Keratinocyte (primary cell): ENCODE measurements at regions not wholly inside any gene's neighbourhood (a gene's known extent, or its start where the extent isn't known, plus 50 kb on each side); places are given as distances from the start of the nearest gene placed in this dataset.
A peak's percentile ranks its signal among the peaks of the same experiment; 100 is the strongest.

Experiments
- DNase-seq: peaks from one replicate; pipeline ENCODE4 v3.0.0-alpha.2; 2011; ENCODE audit warnings: low read depth, missing footprints, low spot score
- FAIRE-seq: peaks from 2 replicates; lab custom pipeline; 2011; peaks lifted over from hg19 to GRCh38; lab: Jason Lieb, UNC
- H2AFZ ChIP-seq: 2 replicates; pipeline ENCODE4 v1.6.0; 2012; ENCODE audit warnings: low read length, control low read depth, inconsistent platforms; ENCODE audit not compliant: control insufficient read depth
- H3K27ac ChIP-seq: 2 replicates; pipeline ENCODE4 v1.5.1; 2011; ENCODE audit warnings: low read length; ENCODE audit not compliant: control insufficient read depth, insufficient read depth
- H3K27me3 ChIP-seq: 3 replicates; pipeline ENCODE4 v1.6.0; 2011; ENCODE audit warnings: low read length; ENCODE audit not compliant: control insufficient read depth, insufficient read depth; ENCODE audit errors: extremely low read depth
- H3K36me3 ChIP-seq, 2 experiments: 2 replicates in 1 of 2; 3 replicates in 1 of 2; pipeline ENCODE4 v1.5.1; 2011; ENCODE audit warnings: low read length in 2 of 2, mild to moderate bottlenecking in 1 of 2; ENCODE audit not compliant: control insufficient read depth in 2 of 2, insufficient read depth in 2 of 2; ENCODE audit errors: extremely low read depth in 1 of 2
- H3K4me1 ChIP-seq: 3 replicates; pipeline ENCODE4 v1.5.1; 2011; ENCODE audit warnings: low read length; ENCODE audit not compliant: control insufficient read depth, insufficient read depth; ENCODE audit errors: extremely low read depth
- H3K4me2 ChIP-seq: 3 replicates; pipeline ENCODE4 v1.6.0; 2011; ENCODE audit warnings: low read depth, low read length; ENCODE audit not compliant: control insufficient read depth, insufficient read depth; ENCODE audit errors: extremely low read depth
- H3K4me3 ChIP-seq, 3 experiments: fragments of 200-600 bp in 1 of 3; sonication (generic) in 1 of 3; 2 replicates in 2 of 3; 3 replicates in 1 of 3; pipeline ENCODE4 v1.5.1; 2011 to 2016; ENCODE audit warnings: low read length in 3 of 3, mild to moderate bottlenecking in 3 of 3, control low read depth in 2 of 3, inconsistent platforms in 1 of 3, low read depth in 1 of 3, mixed read lengths in 1 of 3, mixed run types in 1 of 3, moderate library complexity in 1 of 3; ENCODE audit not compliant: control insufficient read depth in 2 of 3, insufficient read depth in 2 of 3; ENCODE audit errors: extremely low read depth in 1 of 3
- H3K79me2 ChIP-seq: 2 replicates; pipeline ENCODE4 v1.6.0; 2012; ENCODE audit warnings: low read length; ENCODE audit not compliant: control insufficient read depth, insufficient read depth
- H3K9ac ChIP-seq: 3 replicates; pipeline ENCODE4 v1.6.0; 2011; ENCODE audit warnings: low read length; ENCODE audit not compliant: control insufficient read depth, insufficient read depth; ENCODE audit errors: extremely low read depth
- H3K9me1 ChIP-seq: 3 replicates; pipeline ENCODE4 v1.6.0; 2011; ENCODE audit warnings: low read length; ENCODE audit not compliant: control insufficient read depth, insufficient read depth; ENCODE audit errors: extremely low read depth
- H3K9me3 ChIP-seq: 2 replicates; pipeline ENCODE4 v1.5.1; 2012; ENCODE audit warnings: low read depth, low read length; ENCODE audit not compliant: control insufficient read depth
- H4K20me1 ChIP-seq: 3 replicates; pipeline ENCODE4 v1.6.0; 2011; ENCODE audit warnings: low read length; ENCODE audit not compliant: control insufficient read depth, insufficient read depth; ENCODE audit errors: extremely low read depth
- EZH2 ChIP-seq: IDR thresholded peaks from one replicate; pipeline ENCODE4 v1.6.1; 2012; ENCODE audit warnings: inconsistent platforms, mild to moderate bottlenecking, low read length, moderate library complexity
- dilution Hi-C: fragments of 300-500 bp; cut with MboI; formaldehyde crosslinking; loops from one replicate; pipeline ENCODE4 v1.7.0; 2020; ENCODE audit warnings: low sequenced_read_pairs; ENCODE audit not compliant: extremely low pct_ligation_motif_present
- TF ChIP-seq, protein P1 (sequence below), 3 experiments: IDR thresholded peaks in 1 of 3; conservative IDR thresholded peaks in 1 of 3; optimal IDR thresholded peaks in 1 of 3; 2 replicates in 2 of 3; 3 replicates in 1 of 3; pipeline versions ENCODE3 to v1.5.1; 2011; ENCODE audit warnings: low read length in 3 of 3, mild to moderate bottlenecking in 3 of 3, moderate library complexity in 2 of 3, control low read depth in 1 of 3, inconsistent platforms in 1 of 3; ENCODE audit not compliant: insufficient read depth in 2 of 3; ENCODE audit errors: extremely low read depth in 1 of 3

GRCh38 chr2:153052807-153053559, 334.6 kb downstream of the ARL6IP6 start:
- H3K9ac ChIP-seq: no peak overlapping the region
- no peaks in the 10 kb centered on the region for H3K9me3 ChIP-seq
- H3K36me3 ChIP-seq: no peaks in the 10 kb centered on the region
- FAIRE-seq: no peak
- DNase-seq: no peak
- dilution Hi-C loops: no loop called here
- no peaks in the 10 kb centered on the region for H3K27me3 ChIP-seq
- no peak overlapping the region for H2AFZ ChIP-seq
- H3K79me2 ChIP-seq: no peaks in the 10 kb centered on the region
- no peak for TF ChIP-seq EZH2
- TF ChIP-seq, protein P1, sequence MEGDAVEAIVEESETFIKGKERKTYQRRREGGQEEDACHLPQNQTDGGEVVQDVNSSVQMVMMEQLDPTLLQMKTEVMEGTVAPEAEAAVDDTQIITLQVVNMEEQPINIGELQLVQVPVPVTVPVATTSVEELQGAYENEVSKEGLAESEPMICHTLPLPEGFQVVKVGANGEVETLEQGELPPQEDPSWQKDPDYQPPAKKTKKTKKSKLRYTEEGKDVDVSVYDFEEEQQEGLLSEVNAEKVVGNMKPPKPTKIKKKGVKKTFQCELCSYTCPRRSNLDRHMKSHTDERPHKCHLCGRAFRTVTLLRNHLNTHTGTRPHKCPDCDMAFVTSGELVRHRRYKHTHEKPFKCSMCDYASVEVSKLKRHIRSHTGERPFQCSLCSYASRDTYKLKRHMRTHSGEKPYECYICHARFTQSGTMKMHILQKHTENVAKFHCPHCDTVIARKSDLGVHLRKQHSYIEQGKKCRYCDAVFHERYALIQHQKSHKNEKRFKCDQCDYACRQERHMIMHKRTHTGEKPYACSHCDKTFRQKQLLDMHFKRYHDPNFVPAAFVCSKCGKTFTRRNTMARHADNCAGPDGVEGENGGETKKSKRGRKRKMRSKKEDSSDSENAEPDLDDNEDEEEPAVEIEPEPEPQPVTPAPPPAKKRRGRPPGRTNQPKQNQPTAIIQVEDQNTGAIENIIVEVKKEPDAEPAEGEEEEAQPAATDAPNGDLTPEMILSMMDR (optimal IDR thresholded peaks at IDR 0.05 in 1 of 3, IDR thresholded peaks at IDR 0.05 in 1 of 3, conservative IDR thresholded peaks at IDR 0.05 in 1 of 3; ENCODE audit: extremely low read depth in 1 of 3, insufficient read depth in 2 of 3, low read length in 3 of 3): no peak
- H4K20me1 ChIP-seq: no peaks in the 10 kb centered on the region
- no peaks in the 10 kb centered on the region for H3K4me1 ChIP-seq
- H3K4me2 ChIP-seq: no peak overlapping the region
- no peak overlapping the region for H3K4me3 ChIP-seq
- no peak overlapping the region for H3K27ac ChIP-seq
- H3K9me1 ChIP-seq: no peaks in the 10 kb centered on the region

GRCh38 chr2:153047220-153047619, 328.8 kb downstream of the ARL6IP6 start:
- TF ChIP-seq, protein P1 (optimal IDR thresholded peaks at IDR 0.05 in 1 of 3, IDR thresholded peaks at IDR 0.05 in 1 of 3, conservative IDR thresholded peaks at IDR 0.05 in 1 of 3; ENCODE audit: extremely low read depth in 1 of 3, insufficient read depth in 2 of 3, low read length in 3 of 3): no peak
- TF ChIP-seq EZH2: no peak
- peak overlapping the region; percentile 51 for H2AFZ ChIP-seq
- H3K9me3 ChIP-seq: no peaks in the 10 kb centered on the region
- H3K27me3 ChIP-seq: no peaks in the 10 kb centered on the region
- H3K36me3 ChIP-seq: no peaks in the 10 kb centered on the region
- no peaks in the 10 kb centered on the region for H4K20me1 ChIP-seq
- no peak overlapping the region for H3K4me2 ChIP-seq
- H3K27ac ChIP-seq: no peak overlapping the region
- dilution Hi-C loops: no loop called here
- no peaks in the 10 kb centered on the region for H3K79me2 ChIP-seq
- peaks cover 9% of the 10 kb centered on the region for H3K4me1 ChIP-seq
- H3K9me1 ChIP-seq: no peaks in the 10 kb centered on the region
- FAIRE-seq (peak; percentile 36), DNase-seq (no peak)
- H3K4me3 ChIP-seq: no peak overlapping the region
- H3K9ac ChIP-seq: no peak overlapping the region
